ENCODE measurements at regions not wholly inside any gene's neighbourhood (a gene's known extent, or its start where the extent isn't known, plus 50 kb on each side); places are given as distances from the start of the nearest gene placed in this dataset.

DNA sequence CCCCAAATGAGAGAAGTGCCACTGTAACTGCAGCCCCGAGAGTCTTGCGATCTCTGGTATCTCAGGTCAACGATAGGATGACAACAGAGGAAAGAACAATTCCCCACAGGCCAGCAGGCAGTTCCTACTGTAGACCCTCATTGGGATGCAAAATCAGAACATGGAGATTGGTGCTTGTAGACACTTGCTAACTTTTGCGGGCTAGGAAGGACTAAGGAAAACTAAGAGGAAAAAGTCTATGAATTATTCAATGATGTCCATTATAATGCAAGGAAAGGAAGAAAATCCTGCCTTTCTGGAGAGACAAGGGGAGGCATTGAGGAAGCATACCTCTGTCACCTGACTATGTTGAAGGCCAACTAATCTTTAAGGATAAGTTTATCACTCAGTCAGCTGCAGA is 51.9 kb upstream of the CWC22 start:
- Mint-ChIP-seq H3K27me3 (ENCODE audit: low read depth) (peaks cover 4% of the 10 kb centered on the region), H3K4me3 (ENCODE audit: unreplicated experiment) (no peak overlapping the region), H3K27ac (ENCODE audit: unreplicated experiment) (no peak overlapping the region), H3K4me1 (ENCODE audit: low read depth) (peaks cover 15% of the 10 kb centered on the region), H3K36me3 (ENCODE audit: low read depth) (no peaks in the 10 kb centered on the region), H3K9me3 (ENCODE audit: low read depth) (peaks cover 8% of the 10 kb centered on the region)
- DNase-seq (ENCODE audit: low spot score): no peak
- TF ChIP-seq, protein P1, sequence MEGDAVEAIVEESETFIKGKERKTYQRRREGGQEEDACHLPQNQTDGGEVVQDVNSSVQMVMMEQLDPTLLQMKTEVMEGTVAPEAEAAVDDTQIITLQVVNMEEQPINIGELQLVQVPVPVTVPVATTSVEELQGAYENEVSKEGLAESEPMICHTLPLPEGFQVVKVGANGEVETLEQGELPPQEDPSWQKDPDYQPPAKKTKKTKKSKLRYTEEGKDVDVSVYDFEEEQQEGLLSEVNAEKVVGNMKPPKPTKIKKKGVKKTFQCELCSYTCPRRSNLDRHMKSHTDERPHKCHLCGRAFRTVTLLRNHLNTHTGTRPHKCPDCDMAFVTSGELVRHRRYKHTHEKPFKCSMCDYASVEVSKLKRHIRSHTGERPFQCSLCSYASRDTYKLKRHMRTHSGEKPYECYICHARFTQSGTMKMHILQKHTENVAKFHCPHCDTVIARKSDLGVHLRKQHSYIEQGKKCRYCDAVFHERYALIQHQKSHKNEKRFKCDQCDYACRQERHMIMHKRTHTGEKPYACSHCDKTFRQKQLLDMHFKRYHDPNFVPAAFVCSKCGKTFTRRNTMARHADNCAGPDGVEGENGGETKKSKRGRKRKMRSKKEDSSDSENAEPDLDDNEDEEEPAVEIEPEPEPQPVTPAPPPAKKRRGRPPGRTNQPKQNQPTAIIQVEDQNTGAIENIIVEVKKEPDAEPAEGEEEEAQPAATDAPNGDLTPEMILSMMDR (IDR thresholded peaks at IDR 0.05): no peak

DNA sequence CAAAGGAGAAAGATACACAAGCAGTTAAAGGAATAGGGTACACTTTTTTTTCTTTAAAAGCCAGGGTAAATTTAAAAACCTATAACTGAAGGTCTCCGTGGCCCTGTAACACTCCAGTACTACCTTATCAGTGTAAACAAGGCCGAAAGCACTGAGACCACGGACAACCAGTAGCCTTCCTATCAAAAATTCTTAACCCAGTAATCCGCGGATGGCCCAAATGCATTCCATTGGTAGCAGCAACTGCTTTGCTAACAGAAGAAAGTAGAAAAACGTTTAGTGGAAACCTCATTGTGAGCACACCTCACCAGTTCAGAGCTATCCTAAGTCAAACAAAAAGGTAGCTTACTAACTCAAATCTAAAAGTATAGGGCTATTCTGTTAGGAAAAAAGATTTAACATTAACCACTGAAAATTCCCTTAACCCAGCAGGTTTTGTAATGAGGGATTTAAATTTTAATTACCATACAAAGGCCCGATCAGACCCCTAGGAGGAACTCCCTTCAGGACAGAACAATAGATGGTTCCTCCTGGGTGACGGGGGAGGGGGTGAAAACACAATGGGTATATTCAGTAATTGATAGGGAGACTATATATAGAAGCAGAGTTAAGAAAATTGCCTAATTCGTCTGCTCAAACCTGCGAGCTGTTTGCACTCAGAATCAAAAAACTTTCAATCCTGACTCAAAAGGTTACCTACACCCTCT is 50.8 kb upstream of the CWC22 start:
- Mint-ChIP-seq H3K36me3 (ENCODE audit: low read depth) (peaks cover 2% of the 10 kb centered on the region), H3K4me3 (ENCODE audit: unreplicated experiment) (no peak overlapping the region)
- DNase-seq (ENCODE audit: low spot score): no peak

More for the DNA sequence above, 50.8 kb upstream of the CWC22 start:
- Mint-ChIP-seq H3K27me3 (ENCODE audit: low read depth) (peaks cover 2% of the 10 kb centered on the region), H3K27ac (ENCODE audit: unreplicated experiment) (no peak overlapping the region), H3K9me3 (ENCODE audit: low read depth) (peaks cover 8% of the 10 kb centered on the region), H3K4me1 (ENCODE audit: low read depth) (peaks cover 15% of the 10 kb centered on the region)
- TF ChIP-seq, protein P1 (IDR thresholded peaks at IDR 0.05): no peak
